GM21737 (cell line): ENCODE measurements at regions not wholly inside any gene's neighbourhood (a gene's known extent, or its start where the extent isn't known, plus 50 kb on each side); places are given as distances from the start of the nearest gene placed in this dataset.

Experiments
- ATAC-seq: cut with Tn5 transposase; IDR thresholded peaks from one replicate; pipeline ENCODE4 v1.9.1; 2021; ENCODE audit warnings: mild to moderate bottlenecking, moderate library complexity; ENCODE audit not compliant: unreplicated experiment

GRCh38 chr3:18837137-18837755, 311.1 kb upstream of the KCNH8 start:
- no peak for ATAC-seq

GRCh38 chr3:18835021-18835420, 313.3 kb upstream of the KCNH8 start:
- no peak for ATAC-seq

GRCh38 chr3:18830087-18830486, 318.2 kb upstream of the KCNH8 start:
- ATAC-seq, result no peak

GRCh38 chr3:18828637-18829036, 319.7 kb upstream of the KCNH8 start:
- no peak for ATAC-seq

- no peak for ATAC-seq
Measured at GRCh38 chr3:18827664-18828063, 320.6 kb upstream of the KCNH8 start.

GRCh38 chr3:18825665-18826064, 322.6 kb upstream of the KCNH8 start:
- ATAC-seq, result no peak

GRCh38 chr3:18813300-18813699, 335.0 kb upstream of the KCNH8 start:
- ATAC-seq, result no peak

- ATAC-seq, result no peak
Measured at GRCh38 chr3:18812316-18812715, 336.0 kb upstream of the KCNH8 start.

GRCh38 chr3:18810306-18810661, 338.0 kb upstream of the KCNH8 start:
- no peak for ATAC-seq

- ATAC-seq, result no peak
Measured at GRCh38 chr3:18809640-18810305, 338.5 kb upstream of the KCNH8 start.

GRCh38 chr3:18808429-18808828, 339.9 kb upstream of the KCNH8 start:
- no peak for ATAC-seq

GRCh38 chr3:18807593-18807992, 340.7 kb upstream of the KCNH8 start:
- ATAC-seq, result no peak

- no peak for ATAC-seq
Measured at GRCh38 chr3:18806633-18807032, 341.7 kb upstream of the KCNH8 start.

GRCh38 chr3:18797378-18797777, 350.9 kb upstream of the KCNH8 start:
- no peak for ATAC-seq

GRCh38 chr3:18795078-18795477, 353.2 kb upstream of the KCNH8 start:
- ATAC-seq, result no peak

GRCh38 chr3:18791752-18792151, 356.6 kb upstream of the KCNH8 start:
- ATAC-seq, result no peak

GRCh38 chr3:18791182-18791581, 357.1 kb upstream of the KCNH8 start:
- no peak for ATAC-seq

- no peak for ATAC-seq
Measured at GRCh38 chr3:18790384-18790783, 357.9 kb upstream of the KCNH8 start.

GRCh38 chr3:18789734-18790133, 358.6 kb upstream of the KCNH8 start:
- no peak for ATAC-seq

GRCh38 chr3:18787441-18787840, 360.9 kb upstream of the KCNH8 start:
- ATAC-seq, result no peak

GRCh38 chr3:18786650-18787323, 361.5 kb upstream of the KCNH8 start:
- ATAC-seq, result no peak

- ATAC-seq, result no peak
Measured at GRCh38 chr3:18782191-18782590, 357.1 kb upstream of the SATB1 start.
